H9 (cell line): ENCODE measurements at regions not wholly inside any gene's neighbourhood (a gene's known extent, or its start where the extent isn't known, plus 50 kb on each side); places are given as distances from the start of the nearest gene placed in this dataset.

Experiments used
- DNase-seq: peaks from one replicate; pipeline ENCODE4 v3.0.0-alpha.2; 2017
- H2AFZ ChIP-seq: one replicate; pipeline ENCODE4 v1.6.1; 2013; ENCODE audit warnings: mild to moderate bottlenecking, low read length, control low read depth, moderate library complexity
- H2AK5ac ChIP-seq: 2 replicates; pipeline ENCODE4 v1.6.1; 2013; ENCODE audit warnings: low read length, control low read depth, mixed read lengths; ENCODE audit not compliant: insufficient read length
- H2BK120ac ChIP-seq: one replicate; pipeline ENCODE4 v1.6.1; 2013; ENCODE audit warnings: low read depth, mild to moderate bottlenecking, low read length, control low read depth, inconsistent platforms; ENCODE audit not compliant: poor library complexity, severe bottlenecking
- H2BK12ac ChIP-seq: 2 replicates; pipeline ENCODE4 v1.6.1; 2013; ENCODE audit warnings: low read length, control low read depth, mixed read lengths, low read depth; ENCODE audit not compliant: insufficient read length
- H2BK15ac ChIP-seq: 2 replicates; pipeline ENCODE4 v1.6.1; 2013; ENCODE audit warnings: low read depth, low read length, control low read depth
- H2BK20ac ChIP-seq: one replicate; pipeline ENCODE4 v1.6.1; 2013; ENCODE audit warnings: low read depth, mild to moderate bottlenecking, low read length, control low read depth, inconsistent platforms; ENCODE audit not compliant: poor library complexity, severe bottlenecking
- H2BK5ac ChIP-seq: 2 replicates; pipeline ENCODE4 v1.6.1; 2013; ENCODE audit warnings: low read length, control low read depth, mixed read lengths; ENCODE audit not compliant: insufficient read length
- H3K14ac ChIP-seq: 2 replicates; pipeline ENCODE4 v1.6.1; 2013; ENCODE audit warnings: low read length, control low read depth; ENCODE audit not compliant: insufficient read depth
- H3K18ac ChIP-seq: 2 replicates; pipeline ENCODE4 v1.6.1; 2013; ENCODE audit warnings: low read depth, mild to moderate bottlenecking, mixed read lengths, low read length, control low read depth; ENCODE audit not compliant: insufficient read length
- H3K23ac ChIP-seq: 2 replicates; pipeline ENCODE4 v1.6.1; 2013; ENCODE audit warnings: low read length, control low read depth, mixed read lengths, low read depth; ENCODE audit not compliant: insufficient read length
- H3K23me2 ChIP-seq: 2 replicates; pipeline ENCODE4 v1.6.1; 2013; ENCODE audit warnings: low read depth, mild to moderate bottlenecking, mixed read lengths, low read length, control low read depth; ENCODE audit not compliant: insufficient read length, poor library complexity, severe bottlenecking
- H3K27ac ChIP-seq: 2 replicates; pipeline ENCODE4 v1.5.1; 2013; ENCODE audit warnings: low read length, control low read depth, mixed read lengths, low read depth; ENCODE audit not compliant: insufficient read length
- H3K27me3 ChIP-seq: 2 replicates; pipeline ENCODE4 v1.6.1; 2013; ENCODE audit warnings: low read length, control low read depth, inconsistent platforms; ENCODE audit not compliant: insufficient read depth
- H3K4ac ChIP-seq: 2 replicates; pipeline ENCODE4 v1.6.1; 2013; ENCODE audit warnings: low read depth, mild to moderate bottlenecking, control low read depth, inconsistent platforms, low read length, moderate library complexity
- H3K4me1 ChIP-seq: 2 replicates; pipeline ENCODE4 v1.6.1; 2013; ENCODE audit warnings: low read length, control low read depth, inconsistent platforms; ENCODE audit not compliant: insufficient read depth
- H3K4me2 ChIP-seq: 2 replicates; pipeline ENCODE4 v1.6.1; 2013; ENCODE audit warnings: low read length, control low read depth, mixed read lengths; ENCODE audit not compliant: insufficient read length, insufficient read depth
- H3K56ac ChIP-seq: 2 replicates; pipeline ENCODE4 v1.6.1; 2013; ENCODE audit warnings: low read depth, mild to moderate bottlenecking, mixed read lengths, low read length, control low read depth; ENCODE audit not compliant: insufficient read length
- H3K79me1 ChIP-seq: 2 replicates; pipeline ENCODE4 v1.6.1; 2013; ENCODE audit warnings: low read depth, mild to moderate bottlenecking, moderate library complexity, low read length, control low read depth, inconsistent platforms; ENCODE audit not compliant: insufficient read depth, poor library complexity, severe bottlenecking
- H3K79me2 ChIP-seq: 2 replicates; pipeline ENCODE4 v1.6.1; 2013; ENCODE audit warnings: low read length, control low read depth, inconsistent platforms; ENCODE audit not compliant: insufficient read depth
- H3K9ac ChIP-seq: 2 replicates; pipeline ENCODE4 v1.6.1; 2013; ENCODE audit warnings: low read length, control low read depth, mixed read lengths; ENCODE audit not compliant: insufficient read length; ENCODE audit errors: extremely low read depth
- H3K9me3 ChIP-seq: one replicate; pipeline ENCODE4 v1.6.1; 2013; ENCODE audit warnings: low read depth, low read length, inconsistent platforms; ENCODE audit not compliant: control insufficient read depth
- H3T11ph ChIP-seq: one replicate; pipeline ENCODE4 v1.6.1; 2013; ENCODE audit warnings: mild to moderate bottlenecking, low read length, control low read depth, inconsistent platforms
- H4K20me1 ChIP-seq: one replicate; pipeline ENCODE4 v1.6.1; 2013; ENCODE audit not compliant: control insufficient read depth, insufficient read length, insufficient read depth
- H4K5ac ChIP-seq: 2 replicates; pipeline ENCODE4 v1.6.1; 2013; ENCODE audit warnings: low read depth, mild to moderate bottlenecking, mixed read lengths, low read length, control low read depth; ENCODE audit not compliant: insufficient read length
- H4K8ac ChIP-seq: replicated peaks from 2 replicates; pipeline ENCODE4 v1.6.1; 2013; ENCODE audit warnings: low read length, control low read depth, mixed read lengths, low read depth; ENCODE audit not compliant: insufficient read length
- H4K91ac ChIP-seq: 2 replicates; pipeline ENCODE4 v1.6.1; 2013; ENCODE audit warnings: low read depth, mild to moderate bottlenecking, moderate library complexity, mixed read lengths, low read length, control low read depth; ENCODE audit not compliant: insufficient read length
- H3K27ac Mint-ChIP-seq, 3 experiments: 2 replicates in 2 of 3; 3 replicates in 1 of 3; pipeline ENCODE4 v1.8.0; 2020 to 2021; ENCODE audit warnings: mixed read lengths in 3 of 3, mild to moderate bottlenecking in 1 of 3, moderate library complexity in 1 of 3
- H3K27me3 Mint-ChIP-seq: 2 replicates; pipeline ENCODE4 v1.8.0; 2021; ENCODE audit warnings: low read depth, mild to moderate bottlenecking, moderate library complexity, mixed read lengths
- H3K36me3 Mint-ChIP-seq, 3 experiments: 2 replicates in 2 of 3; 3 replicates in 1 of 3; pipeline ENCODE4 v1.8.0; 2020 to 2021; ENCODE audit warnings: low read depth in 3 of 3, mixed read lengths in 3 of 3; ENCODE audit not compliant: insufficient read depth in 1 of 3
- H3K4me1 Mint-ChIP-seq, 2 experiments: 2 replicates each; pipeline ENCODE4 v1.8.0; 2020; ENCODE audit warnings: mixed read lengths in 2 of 2
- H3K4me3 Mint-ChIP-seq, 2 experiments: 2 replicates in 1 of 2; 3 replicates in 1 of 2; pipeline ENCODE4 v1.8.0; 2020 to 2021; ENCODE audit warnings: mild to moderate bottlenecking in 2 of 2, mixed read lengths in 2 of 2, moderate library complexity in 1 of 2
- H3K9me3 Mint-ChIP-seq, 2 experiments: 2 replicates in 1 of 2; 3 replicates in 1 of 2; pipeline ENCODE4 v1.8.0; 2020; ENCODE audit warnings: mild to moderate bottlenecking in 2 of 2, mixed read lengths in 2 of 2, moderate library complexity in 1 of 2
- WGBS: extraction: QIAGEN DNeasy Blood & Tissue Kit; methylation state at CpG from one replicate; pipeline ENCODE4 v1.1.7; 2013; ENCODE audit warnings: missing lambda C conversion rate, low lambda C conversion rate, mixed read lengths; ENCODE audit not compliant: insufficient read length; ENCODE audit errors: extremely low coverage; 5-methylcytosine and 5-hydroxymethylcytosine counted together
- TF ChIP-seq, protein P1 (sequence below): fragments of 200-600 bp; sonication (generic); conservative IDR thresholded peaks from 3 replicates; pipeline ENCODE4 v1.8.0; 2021; ENCODE audit warnings: antibody characterized with exemption, mild to moderate bottlenecking

GRCh38 chr15:31271224-31271635 lies 55.4 kb upstream of the KLF13 start:
- H3K27me3 Mint-ChIP-seq, result peaks cover 3% of the 10 kb centered on the region
- H3K18ac ChIP-seq, result no peak overlapping the region
- H3K23me2 ChIP-seq, result no peaks in the 10 kb centered on the region
- H2AK5ac ChIP-seq, result no peak overlapping the region
- H3K4me3 Mint-ChIP-seq, result no peak overlapping the region
- no peaks in the 10 kb centered on the region for H3K27me3 ChIP-seq
- H2BK12ac ChIP-seq, result no peak overlapping the region
- no peak overlapping the region for H2BK20ac ChIP-seq
- H3K27ac Mint-ChIP-seq, result no peak overlapping the region
- H4K5ac ChIP-seq, result no peak overlapping the region
- H3K23ac ChIP-seq, result no peak overlapping the region
- H3K27ac ChIP-seq, result no peak overlapping the region
- H2BK5ac ChIP-seq, result no peak overlapping the region
- no peak for DNase-seq
- WGBS, result no CpG with 5 or more reads among the region's 10 CpGs
- H3K4me1 Mint-ChIP-seq, result peaks cover 18 to 25% of the 10 kb centered on the region in 2 experiments
- H3K4ac ChIP-seq, result no peak overlapping the region
- no peak overlapping the region for H3K4me2 ChIP-seq
- no peak overlapping the region for H3K14ac ChIP-seq
- H3K79me2 ChIP-seq, result no peaks in the 10 kb centered on the region
- H3K4me1 ChIP-seq, result no peaks in the 10 kb centered on the region
- no peak overlapping the region for H2BK120ac ChIP-seq
- H2BK15ac ChIP-seq, result no peak overlapping the region
- no peak overlapping the region for H3K9ac ChIP-seq
- no peak overlapping the region for H4K91ac ChIP-seq
- H2AFZ ChIP-seq, result no peak overlapping the region
- no peaks in the 10 kb centered on the region for H3K9me3 ChIP-seq
- H4K8ac ChIP-seq, result no peak overlapping the region
- TF ChIP-seq, protein P1, sequence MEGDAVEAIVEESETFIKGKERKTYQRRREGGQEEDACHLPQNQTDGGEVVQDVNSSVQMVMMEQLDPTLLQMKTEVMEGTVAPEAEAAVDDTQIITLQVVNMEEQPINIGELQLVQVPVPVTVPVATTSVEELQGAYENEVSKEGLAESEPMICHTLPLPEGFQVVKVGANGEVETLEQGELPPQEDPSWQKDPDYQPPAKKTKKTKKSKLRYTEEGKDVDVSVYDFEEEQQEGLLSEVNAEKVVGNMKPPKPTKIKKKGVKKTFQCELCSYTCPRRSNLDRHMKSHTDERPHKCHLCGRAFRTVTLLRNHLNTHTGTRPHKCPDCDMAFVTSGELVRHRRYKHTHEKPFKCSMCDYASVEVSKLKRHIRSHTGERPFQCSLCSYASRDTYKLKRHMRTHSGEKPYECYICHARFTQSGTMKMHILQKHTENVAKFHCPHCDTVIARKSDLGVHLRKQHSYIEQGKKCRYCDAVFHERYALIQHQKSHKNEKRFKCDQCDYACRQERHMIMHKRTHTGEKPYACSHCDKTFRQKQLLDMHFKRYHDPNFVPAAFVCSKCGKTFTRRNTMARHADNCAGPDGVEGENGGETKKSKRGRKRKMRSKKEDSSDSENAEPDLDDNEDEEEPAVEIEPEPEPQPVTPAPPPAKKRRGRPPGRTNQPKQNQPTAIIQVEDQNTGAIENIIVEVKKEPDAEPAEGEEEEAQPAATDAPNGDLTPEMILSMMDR, result no peak
- H3T11ph ChIP-seq, result no peak overlapping the region
- H4K20me1 ChIP-seq, result no peaks in the 10 kb centered on the region
- no peak overlapping the region for H3K56ac ChIP-seq
- H3K9me3 Mint-ChIP-seq, result no peaks in the 10 kb centered on the region
- no peaks in the 10 kb centered on the region for H3K79me1 ChIP-seq
- no peaks in the 10 kb centered on the region for H3K36me3 Mint-ChIP-seq
